GM12878 (cell line): ENCODE measurements at regions not wholly inside any gene's neighbourhood (a gene's known extent, or its start where the extent isn't known, plus 50 kb on each side); places are given as distances from the start of the nearest gene placed in this dataset.

Experiments
- ATAC-seq: fragments of 200-7000 bp; cut with Tn5 transposase; 3 replicates; pipeline ENCODE4 v1.9.1; 2020; ENCODE audit warnings: mild to moderate bottlenecking, moderate library complexity
- BruUV-seq: library from RNA; stranded (reverse); fragments of 400-500 nt; replicated peaks from 2 replicates; lab custom pipeline; 2021; lab: Mats Ljungman, UMichigan
- CTCF ChIA-PET: fragments of 300-600 bp; sonication (Branson Sonifier 250); formaldehyde crosslinking; extraction: SDS; loops from one replicate; lab custom pipeline; 2021; ENCODE audit warnings: inconsistent platforms; lab: Yijun Ruan, JAX
- POLR2A ChIA-PET: fragments of 350-600 bp; formaldehyde crosslinking; extraction: SDS; loops from one replicate; lab custom pipeline; 2021; ENCODE audit warnings: inconsistent platforms; lab: Charles Lee
- RAD21 ChIA-PET: fragments of 300-600 bp; sonication (Branson Sonifier 250); formaldehyde crosslinking; loops from one replicate; lab custom pipeline; 2023; ENCODE audit warnings: antibody characterized with exemption; ENCODE audit not compliant: unreplicated experiment; lab: Charles Lee
- SMC1A ChIA-PET: fragments of 300-600 bp; sonication (Branson Sonifier 250); formaldehyde crosslinking; loops from one replicate; lab custom pipeline; 2023; ENCODE audit not compliant: unreplicated experiment, uncharacterized antibody; lab: Charles Lee
- DNase-seq: peaks from one replicate; pipeline ENCODE4 v3.0.0-alpha.2; 2011; ENCODE audit warnings: low read depth, low spot score
- FAIRE-seq: peaks from 3 replicates; lab custom pipeline; 2011; peaks lifted over from hg19 to GRCh38; lab: Jason Lieb, UNC
- H2AFZ ChIP-seq: 2 replicates; pipeline ENCODE4 v1.6.0; 2011; ENCODE audit warnings: low read depth, low read length, control low read depth; ENCODE audit not compliant: control insufficient read depth
- H3K27ac ChIP-seq: 2 replicates; pipeline ENCODE4 v1.5.1; 2011; ENCODE audit warnings: control low read depth; ENCODE audit not compliant: control insufficient read depth, insufficient read depth
- H3K27me3 ChIP-seq, 2 experiments: replicated peaks in 1 of 2; 2 replicates each; pipeline versions ENCODE4 v1.6.0 to v1.6.1; 2011; ENCODE audit warnings: low read length in 1 of 2; ENCODE audit not compliant: control insufficient read depth in 2 of 2, insufficient read depth in 2 of 2
- H3K36me3 ChIP-seq, 2 experiments: 2 replicates each; pipeline ENCODE4 v1.5.1; 2011; ENCODE audit warnings: low read length in 1 of 2; ENCODE audit not compliant: control insufficient read depth in 2 of 2, insufficient read depth in 2 of 2
- H3K4me1 ChIP-seq: 2 replicates; pipeline ENCODE4 v1.6.1; 2011; ENCODE audit warnings: mild to moderate bottlenecking, low read length, moderate library complexity, mixed read lengths; ENCODE audit not compliant: control insufficient read depth, insufficient read depth
- H3K4me2 ChIP-seq: 2 replicates; pipeline ENCODE4 v1.6.0; 2011; ENCODE audit warnings: control low read depth; ENCODE audit not compliant: control insufficient read depth, insufficient read depth
- H3K4me3 ChIP-seq: fragments of 200-600 bp; sonication (generic); 2 replicates; pipeline ENCODE4 v1.5.1; 2016
- H3K79me2 ChIP-seq: 2 replicates; pipeline ENCODE4 v1.6.0; 2011; ENCODE audit warnings: low read length; ENCODE audit not compliant: control insufficient read depth, insufficient read depth
- H3K9ac ChIP-seq: 2 replicates; pipeline ENCODE4 v1.8.0; 2011; ENCODE audit warnings: low read length, control low read depth, mixed read lengths; ENCODE audit not compliant: control insufficient read depth, insufficient read depth
- H3K9me3 ChIP-seq: replicated peaks from 3 replicates; pipeline ENCODE4 v1.5.1; 2011; ENCODE audit warnings: mild to moderate bottlenecking, low read length; ENCODE audit not compliant: control insufficient read depth, insufficient read depth
- H4K20me1 ChIP-seq: 2 replicates; pipeline ENCODE4 v1.6.0; 2011; ENCODE audit not compliant: control insufficient read depth, insufficient read depth
- ATF2 ChIP-seq: IDR thresholded peaks from 2 replicates; pipeline ENCODE4 v1.6.1; 2012; ENCODE audit warnings: low read length, inconsistent platforms
- EZH2 ChIP-seq: IDR thresholded peaks from 2 replicates; pipeline ENCODE4 v1.6.1; 2012; ENCODE audit warnings: low read depth, mild to moderate bottlenecking, control low read depth, inconsistent platforms, low read length, borderline replicate concordance; ENCODE audit not compliant: control insufficient read depth
- HCFC1 ChIP-seq: fragments of 150-350 bp; IDR thresholded peaks from 2 replicates; pipeline ENCODE4 v1.6.1; 2014; ENCODE audit warnings: low read length
- LARP7 ChIP-seq: fragments of 450-650 bp; IDR thresholded peaks from 2 replicates; pipeline ENCODE4 v1.6.1; 2017; ENCODE audit warnings: mild to moderate bottlenecking
- NFYA ChIP-seq: IDR thresholded peaks from 2 replicates; pipeline ENCODE4 v1.6.1; 2011; ENCODE audit warnings: low read depth, mild to moderate bottlenecking, low read length, improper control_type of control experiment, borderline replicate concordance
- PAX5 ChIP-seq: IDR thresholded peaks from 2 replicates; pipeline ENCODE4 v1.6.1; 2011; ENCODE audit warnings: low read depth, low read length, borderline replicate concordance
- PML ChIP-seq: IDR thresholded peaks from 2 replicates; pipeline ENCODE4 v1.6.1; 2012; ENCODE audit warnings: low read length, inconsistent platforms
- POLR2A ChIP-seq: IDR thresholded peaks from 2 replicates; pipeline ENCODE4 v1.6.1; 2011; ENCODE audit warnings: low read depth, mild to moderate bottlenecking, low read length
- POU2F2 ChIP-seq: IDR thresholded peaks from 3 replicates; pipeline ENCODE4 v1.6.1; 2011; ENCODE audit warnings: low read depth, mild to moderate bottlenecking, low read length, borderline replicate concordance
- SIX5 ChIP-seq: IDR thresholded peaks from 2 replicates; pipeline ENCODE4 v1.6.1; 2011; ENCODE audit warnings: mild to moderate bottlenecking, low read depth, low read length, moderate library complexity; ENCODE audit not compliant: severe bottlenecking
- SREBF2 ChIP-seq: IDR thresholded peaks from 2 replicates; pipeline ENCODE4 v1.6.1; 2012; ENCODE audit warnings: mild to moderate bottlenecking, low read length
- STAT1 ChIP-seq: fragments of 450-650 bp; conservative IDR thresholded peaks from 2 replicates; pipeline ENCODE4 v1.6.1; 2014; ENCODE audit warnings: antibody characterized with exemption, mild to moderate bottlenecking
- SUZ12 ChIP-seq: fragments of 200-600 bp; sonication (generic); IDR thresholded peaks from one replicate; pipeline ENCODE4 v1.6.1; 2018; ENCODE audit warnings: antibody characterized with exemption, mild to moderate bottlenecking; ENCODE audit not compliant: unreplicated experiment
- TCF7 ChIP-seq: IDR thresholded peaks from 2 replicates; pipeline ENCODE4 v1.6.1; 2014; ENCODE audit warnings: antibody characterized with exemption, borderline replicate concordance
- ZBTB33 ChIP-seq: fragments of 450-650 bp; IDR thresholded peaks from 2 replicates; pipeline ENCODE4 v1.6.1; 2017; ENCODE audit warnings: mild to moderate bottlenecking
- ZNF274 ChIP-seq: IDR thresholded peaks from one replicate; pipeline ENCODE4 v1.8.0; 2011; ENCODE audit not compliant: insufficient read length, insufficient read depth
- WGBS: methylation state at CpG from one replicate; pipeline ENCODE4 v1.1.6; 2016; ENCODE audit warnings: low lambda C conversion rate; ENCODE audit not compliant: insufficient replicate concordance, insufficient coverage; ENCODE audit errors: missing lambda C conversion rate; 5-methylcytosine and 5-hydroxymethylcytosine counted together
- in situ Hi-C: fragments of 300-500 bp; cut with MboI; formaldehyde crosslinking; loops from 9 replicates; pipeline ENCODE4 v1.14.3; 2018; ENCODE audit warnings: mixed read lengths
- intact Hi-C: fragments of 100-400 bp; cut with micrococcal nuclease; formaldehyde crosslinking; loops from one replicate; pipeline ENCODE4 v1.14.2; 2022; ENCODE audit not compliant: unreplicated experiment
- TF ChIP-seq, protein P1 (sequence below): fragments of 450-650 bp; IDR thresholded peaks from 2 replicates; pipeline ENCODE4 v1.6.1; 2017; ENCODE audit warnings: borderline replicate concordance

GRCh38 chr1:4004635-4005430, 104.8 kb upstream of the C1orf174 start:
- Histone ChIP-seq H3K4me1 (no peaks in the 10 kb centered on the region), H3K9me3 (peaks cover 6% of the 10 kb centered on the region; the same call in 2 of the 3 replicates), H3K9ac (no peak overlapping the region), H3K79me2 (no peaks in the 10 kb centered on the region), H3K4me3 (no peak overlapping the region), H3K36me3 (no peaks in the 10 kb centered on the region), H3K4me2 (no peak overlapping the region), H3K27ac (no peak overlapping the region), H3K27me3 (no peaks in the 10 kb centered on the region), H4K20me1 (no peaks in the 10 kb centered on the region), H2AFZ (no peak overlapping the region)
- FAIRE-seq (no peak), ATAC-seq (no peak), DNase-seq (no peak)
- TF ChIP-seq TCF7 (no peak), NFYA (no peak), ATF2 (no peak), ZBTB33 (no peak), PAX5 (no peak), EZH2 (no peak), POLR2A (no peak), SUZ12 (no peak), STAT1 (no peak), SREBF2 (no peak), PML (no peak), ZNF274 (no peak), POU2F2 (no peak), SIX5 (no peak), HCFC1 (no peak), LARP7 (no peak)
- TF ChIP-seq, protein P1, sequence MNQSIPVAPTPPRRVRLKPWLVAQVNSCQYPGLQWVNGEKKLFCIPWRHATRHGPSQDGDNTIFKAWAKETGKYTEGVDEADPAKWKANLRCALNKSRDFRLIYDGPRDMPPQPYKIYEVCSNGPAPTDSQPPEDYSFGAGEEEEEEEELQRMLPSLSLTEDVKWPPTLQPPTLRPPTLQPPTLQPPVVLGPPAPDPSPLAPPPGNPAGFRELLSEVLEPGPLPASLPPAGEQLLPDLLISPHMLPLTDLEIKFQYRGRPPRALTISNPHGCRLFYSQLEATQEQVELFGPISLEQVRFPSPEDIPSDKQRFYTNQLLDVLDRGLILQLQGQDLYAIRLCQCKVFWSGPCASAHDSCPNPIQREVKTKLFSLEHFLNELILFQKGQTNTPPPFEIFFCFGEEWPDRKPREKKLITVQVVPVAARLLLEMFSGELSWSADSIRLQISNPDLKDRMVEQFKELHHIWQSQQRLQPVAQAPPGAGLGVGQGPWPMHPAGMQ: no peak
- in situ Hi-C loops: no loop called here
- ChIA-PET POLR2A (no interaction called here), RAD21 (no interaction called here), SMC1A (no interaction called here), CTCF (no interaction called here)
- no TSS peak for BruUV-seq
- 35% methylated on average over 17 of the region's 17 CpGs for WGBS
- intact Hi-C loops: no loop called here
